ENCODE measurements at regions not wholly inside any gene's neighbourhood (a gene's known extent, or its start where the extent isn't known, plus 50 kb on each side); places are given as distances from the start of the nearest gene placed in this dataset.
"Not testable (repeated sequence)": the region's sequence is repeated elsewhere in the genome, so short reads cannot be mapped to it uniquely, and the experiment has no call there.

- H3K36me3 ChIP-seq (ENCODE audit: control insufficient read depth in 1 of 2, insufficient read depth in 2 of 2, low read length in 1 of 2); H3K4me3 ChIP-seq (ENCODE audit: low read length in 2 of 2); H3K9me3 ChIP-seq (ENCODE audit: control insufficient read depth, low read length); ATAC-seq (ENCODE audit: low FRiP score); intact Hi-C loops (cut with DNase I); H3K27me3 ChIP-seq (ENCODE audit: control insufficient read depth in 1 of 2, insufficient read depth in 2 of 2, low read length in 1 of 2); DNase-seq; H3K4me1 ChIP-seq (ENCODE audit: control insufficient read depth in 1 of 2, insufficient read depth in 2 of 2, low read length in 2 of 2); H3K27ac ChIP-seq (ENCODE audit: low read depth in 1 of 2, low read length in 2 of 2): not testable (repeated sequence)
- 92 to 96% methylated on average over 1 of the region's 1 CpG for WGBS, 2 donors
Observed at GRCh38 chr6:105686793-105687192, 283.9 kb upstream of the PREP start.

DNA sequence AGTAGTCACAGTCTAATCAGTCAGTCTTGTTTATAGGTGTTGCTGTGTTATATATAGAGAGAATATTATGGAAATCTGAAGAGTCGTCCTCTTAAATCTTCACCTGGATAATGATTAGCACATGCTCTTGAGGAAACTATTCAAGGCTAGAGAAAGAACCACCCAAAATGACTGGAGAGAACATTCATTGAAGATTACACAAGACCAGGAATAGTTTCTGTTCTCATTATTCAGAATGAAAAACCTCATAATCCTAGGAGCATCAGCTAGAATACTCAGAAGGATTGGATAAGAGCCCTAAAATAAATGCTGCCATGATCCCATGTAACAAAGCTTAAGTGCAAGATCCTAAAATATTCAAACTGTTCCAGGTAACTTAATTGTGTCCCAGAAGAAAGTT is 278.2 kb upstream of the PREP start:
- WGBS, 2 donors = 88 to 90% methylated on average over 1 of the region's 1 CpG
- no peak overlapping the region for H3K4me3 ChIP-seq (ENCODE audit: low read length in 2 of 2)
- no peaks in the 10 kb centered on the region for H3K36me3 ChIP-seq (ENCODE audit: control insufficient read depth in 1 of 2, insufficient read depth in 2 of 2, low read length in 1 of 2)
- intact Hi-C loops (cut with DNase I) = no loop called here
- H3K9me3 ChIP-seq (ENCODE audit: control insufficient read depth, low read length) = peaks cover 3% of the 10 kb centered on the region
- H3K27ac ChIP-seq (ENCODE audit: low read depth in 1 of 2, low read length in 2 of 2) = no peak overlapping the region
- no peak for ATAC-seq (ENCODE audit: low FRiP score)
- no peaks in the 10 kb centered on the region for H3K27me3 ChIP-seq (ENCODE audit: control insufficient read depth in 1 of 2, insufficient read depth in 2 of 2, low read length in 1 of 2)
- DNase-seq = no peak
- peaks cover 0 to 3% of the 10 kb centered on the region in 2 donors for H3K4me1 ChIP-seq (ENCODE audit: control insufficient read depth in 1 of 2, insufficient read depth in 2 of 2, low read length in 2 of 2)

DNA sequence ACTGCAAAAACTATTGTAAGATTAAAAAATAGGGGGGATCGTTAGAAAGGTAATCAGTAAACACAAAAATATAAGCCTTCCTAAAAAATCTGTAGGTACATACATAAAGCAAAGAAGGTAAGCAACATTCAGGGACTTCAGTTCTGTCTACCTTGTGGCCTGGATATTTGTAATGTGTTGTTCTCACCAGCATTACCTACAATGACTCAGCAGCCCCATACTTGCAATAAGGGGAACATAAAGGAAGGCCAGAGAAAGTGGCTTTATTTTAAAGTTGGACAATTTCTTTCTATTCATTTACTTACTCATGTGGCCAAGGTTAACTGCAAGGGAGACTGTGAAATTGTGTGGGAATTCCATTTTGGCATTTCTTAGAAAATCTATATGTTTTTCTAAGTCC is 277.2 kb upstream of the PREP start:
- Histone ChIP-seq H3K27me3 (ENCODE audit: control insufficient read depth in 1 of 2, insufficient read depth in 2 of 2, low read length in 1 of 2) (no peaks in the 10 kb centered on the region), H3K27ac (ENCODE audit: low read depth in 1 of 2, low read length in 2 of 2) (no peak overlapping the region), H3K36me3 (ENCODE audit: control insufficient read depth in 1 of 2, insufficient read depth in 2 of 2, low read length in 1 of 2) (no peaks in the 10 kb centered on the region), H3K9me3 (ENCODE audit: control insufficient read depth, low read length) (peaks cover 3% of the 10 kb centered on the region), H3K4me1 (ENCODE audit: control insufficient read depth in 1 of 2, insufficient read depth in 2 of 2, low read length in 2 of 2) (peaks cover 0 to 3% of the 10 kb centered on the region in 2 donors), H3K4me3 (ENCODE audit: low read length in 2 of 2) (no peak overlapping the region)
- no peak for ATAC-seq (ENCODE audit: low FRiP score)
- WGBS, 2 donors = 79 to 86% methylated on average over 1 of the region's 1 CpG
- intact Hi-C loops (cut with DNase I) = no loop called here
- DNase-seq = no peak

- Histone ChIP-seq H3K36me3 (ENCODE audit: control insufficient read depth in 1 of 2, insufficient read depth in 2 of 2, low read length in 1 of 2) (no peaks in the 10 kb centered on the region), H3K4me3 (ENCODE audit: low read length in 2 of 2) (no peak overlapping the region), H3K27ac (ENCODE audit: low read depth in 1 of 2, low read length in 2 of 2) (no peak overlapping the region), H3K27me3 (ENCODE audit: control insufficient read depth in 1 of 2, insufficient read depth in 2 of 2, low read length in 1 of 2) (no peaks in the 10 kb centered on the region), H3K9me3 (ENCODE audit: control insufficient read depth, low read length) (peaks cover 3% of the 10 kb centered on the region), H3K4me1 (ENCODE audit: control insufficient read depth in 1 of 2, insufficient read depth in 2 of 2, low read length in 2 of 2) (peaks cover 0 to 3% of the 10 kb centered on the region in 2 donors)
- intact Hi-C loops (cut with DNase I) = no loop called here
- DNase-seq (no peak), ATAC-seq (ENCODE audit: low FRiP score) (no peak)
- 86 to 91% methylated on average over 1 of the region's 1 CpG for WGBS, 2 donors
Observed at GRCh38 chr6:105678516-105678915, 275.6 kb upstream of the PREP start.

GRCh38 chr6:105677671-105678475 is 275.0 kb upstream of the PREP start:
- H3K36me3 ChIP-seq (ENCODE audit: control insufficient read depth in 1 of 2, insufficient read depth in 2 of 2, low read length in 1 of 2) = no peaks in the 10 kb centered on the region
- 68 to 80% methylated on average over 2 of the region's 2 CpGs for WGBS, 2 donors
- no peaks in the 10 kb centered on the region for H3K27me3 ChIP-seq (ENCODE audit: control insufficient read depth in 1 of 2, insufficient read depth in 2 of 2, low read length in 1 of 2)
- intact Hi-C loops (cut with DNase I) = no loop called here
- H3K9me3 ChIP-seq (ENCODE audit: control insufficient read depth, low read length) = peaks cover 3% of the 10 kb centered on the region
- no peak for DNase-seq
- no peak overlapping the region for H3K4me3 ChIP-seq (ENCODE audit: low read length in 2 of 2)
- ATAC-seq (ENCODE audit: low FRiP score) = no peak
- H3K27ac ChIP-seq (ENCODE audit: low read depth in 1 of 2, low read length in 2 of 2) = no peak overlapping the region
- peaks cover 0 to 3% of the 10 kb centered on the region in 2 donors for H3K4me1 ChIP-seq (ENCODE audit: control insufficient read depth in 1 of 2, insufficient read depth in 2 of 2, low read length in 2 of 2)

DNA sequence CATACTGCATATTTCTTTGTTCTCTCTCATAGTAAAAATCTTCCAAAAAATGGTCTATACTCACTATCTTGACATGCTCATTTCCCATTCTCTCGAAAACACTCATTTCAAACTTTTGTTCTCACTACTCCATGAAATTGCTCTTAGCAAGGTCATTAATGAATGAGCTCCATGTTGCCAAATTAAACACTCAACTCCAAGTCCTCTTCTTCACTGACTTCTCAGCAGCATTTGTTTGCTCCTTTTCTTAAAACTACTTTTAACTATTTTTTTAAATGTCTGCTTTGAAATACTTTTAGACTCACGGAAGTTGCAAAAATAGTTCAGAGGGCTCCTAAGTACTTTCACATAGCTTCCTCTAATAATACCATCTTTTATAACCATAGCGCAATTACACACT is 274.0 kb upstream of the PREP start:
- H3K4me1 ChIP-seq (ENCODE audit: control insufficient read depth in 1 of 2, insufficient read depth in 2 of 2, low read length in 2 of 2) = peaks cover 0 to 3% of the 10 kb centered on the region in 2 donors
- ATAC-seq (ENCODE audit: low FRiP score) (no peak), DNase-seq (no peak)
- H3K27ac ChIP-seq (ENCODE audit: low read depth in 1 of 2, low read length in 2 of 2) = no peak overlapping the region
- H3K36me3 ChIP-seq (ENCODE audit: control insufficient read depth in 1 of 2, insufficient read depth in 2 of 2, low read length in 1 of 2) = no peaks in the 10 kb centered on the region
- no peaks in the 10 kb centered on the region for H3K27me3 ChIP-seq (ENCODE audit: control insufficient read depth in 1 of 2, insufficient read depth in 2 of 2, low read length in 1 of 2)
- intact Hi-C loops (cut with DNase I) = no loop called here
- no peak overlapping the region for H3K4me3 ChIP-seq (ENCODE audit: low read length in 2 of 2)
- 41 to 47% methylated on average over 3 of the region's 3 CpGs for WGBS, 2 donors
- peaks cover 3% of the 10 kb centered on the region for H3K9me3 ChIP-seq (ENCODE audit: control insufficient read depth, low read length)

DNA sequence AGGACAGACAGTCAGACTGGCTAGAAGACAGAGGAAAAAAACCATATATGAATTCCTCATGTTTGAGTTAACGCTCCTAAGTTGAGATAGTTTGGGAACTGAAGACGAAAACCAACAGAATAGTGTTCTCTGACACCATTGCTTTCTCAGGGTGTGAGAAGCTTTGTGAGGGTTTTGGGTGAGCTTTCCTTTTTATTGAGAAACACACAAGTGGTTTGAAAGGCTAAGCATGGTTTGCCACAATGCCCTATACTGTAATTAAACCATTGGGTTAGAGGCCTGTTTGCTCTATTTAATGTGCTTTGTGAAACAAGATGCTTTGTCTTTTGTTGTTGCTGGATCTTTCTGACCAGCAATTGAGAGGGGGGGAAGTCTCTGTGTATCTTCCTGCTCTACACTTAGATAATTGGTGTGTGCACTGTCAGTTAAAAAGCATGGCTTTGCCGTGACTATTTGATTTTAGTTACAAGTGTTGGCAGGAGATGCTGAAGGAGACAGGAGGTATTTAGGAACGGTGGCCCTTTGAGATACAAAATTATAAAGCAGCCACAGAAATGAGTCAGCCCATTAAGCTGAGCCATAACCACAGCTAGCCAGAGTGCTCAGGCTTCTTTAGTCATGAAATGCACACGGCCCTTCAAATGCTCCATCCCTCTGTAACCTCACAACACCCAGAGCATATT is 273.0 kb upstream of the PREP start:
- no peak for DNase-seq
- intact Hi-C loops (cut with DNase I) = no loop called here
- Histone ChIP-seq H3K4me3 (ENCODE audit: low read length in 2 of 2) (no peak overlapping the region), H3K27me3 (ENCODE audit: control insufficient read depth in 1 of 2, insufficient read depth in 2 of 2, low read length in 1 of 2) (no peaks in the 10 kb centered on the region), H3K36me3 (ENCODE audit: control insufficient read depth in 1 of 2, insufficient read depth in 2 of 2, low read length in 1 of 2) (no peaks in the 10 kb centered on the region), H3K9me3 (ENCODE audit: control insufficient read depth, low read length) (peaks cover 3% of the 10 kb centered on the region), H3K27ac (ENCODE audit: low read depth in 1 of 2, low read length in 2 of 2) (no peak overlapping the region), H3K4me1 (ENCODE audit: control insufficient read depth in 1 of 2, insufficient read depth in 2 of 2, low read length in 2 of 2) (peaks cover 0 to 3% of the 10 kb centered on the region in 2 donors)
- 47 to 53% methylated on average over 5 of the region's 5 CpGs for WGBS, 2 donors
- no peak for ATAC-seq (ENCODE audit: low FRiP score)

GRCh38 chr6:105672856-105673538 is 270.1 kb upstream of the PREP start:
- H3K36me3 ChIP-seq (ENCODE audit: control insufficient read depth in 1 of 2, insufficient read depth in 2 of 2, low read length in 1 of 2); intact Hi-C loops (cut with DNase I); ATAC-seq (ENCODE audit: low FRiP score); DNase-seq; H3K27ac ChIP-seq (ENCODE audit: low read depth in 1 of 2, low read length in 2 of 2); H3K9me3 ChIP-seq (ENCODE audit: control insufficient read depth, low read length); H3K4me1 ChIP-seq (ENCODE audit: control insufficient read depth in 1 of 2, insufficient read depth in 2 of 2, low read length in 2 of 2); H3K27me3 ChIP-seq (ENCODE audit: control insufficient read depth in 1 of 2, insufficient read depth in 2 of 2, low read length in 1 of 2); H3K4me3 ChIP-seq (ENCODE audit: low read length in 2 of 2): not testable (repeated sequence)
- WGBS, 2 donors = 89 to 93% methylated on average over 2 of the region's 2 CpGs

Data from aorta (tissue), 5 donors.